ENCODE measurements at regions not wholly inside any gene's neighbourhood (a gene's known extent, or its start where the extent isn't known, plus 50 kb on each side); places are given as distances from the start of the nearest gene placed in this dataset.
A peak's percentile ranks its signal among the peaks of the same experiment; 100 is the strongest.

- no peak overlapping the region for H3K4me3 Mint-ChIP-seq (ENCODE audit: unreplicated experiment)
- no peaks in the 10 kb centered on the region for H3K4me1 Mint-ChIP-seq (ENCODE audit: low read depth, unreplicated experiment)
- H3K9me3 Mint-ChIP-seq (ENCODE audit: unreplicated experiment): peaks cover 3% of the 10 kb centered on the region
- no peak for DNase-seq
- no peak overlapping the region for H3K27ac Mint-ChIP-seq (ENCODE audit: unreplicated experiment)
- TF ChIP-seq CTCF (IDR thresholded peaks at IDR 0.05; ENCODE audit: partially characterized antibody, unreplicated experiment): no peak
- peaks cover 4% of the 10 kb centered on the region for H3K27me3 Mint-ChIP-seq (ENCODE audit: unreplicated experiment)
- H3K36me3 Mint-ChIP-seq (ENCODE audit: unreplicated experiment): no peaks in the 10 kb centered on the region
Measured at GRCh38 chr19:30216453-30216852, 155.7 kb upstream of the ZNF536 start.

- Mint-ChIP-seq H3K27me3 (ENCODE audit: unreplicated experiment) (peaks cover 6% of the 10 kb centered on the region), H3K9me3 (ENCODE audit: unreplicated experiment) (peaks cover 2% of the 10 kb centered on the region), H3K4me1 (ENCODE audit: low read depth, unreplicated experiment) (no peaks in the 10 kb centered on the region), H3K36me3 (ENCODE audit: unreplicated experiment) (no peaks in the 10 kb centered on the region), H3K4me3 (ENCODE audit: unreplicated experiment) (no peak overlapping the region), H3K27ac (ENCODE audit: unreplicated experiment) (no peak overlapping the region)
- TF ChIP-seq CTCF (IDR thresholded peaks at IDR 0.05; ENCODE audit: partially characterized antibody, unreplicated experiment): no peak
- DNase-seq: no peak
Measured at GRCh38 chr19:30217461-30217860, 154.7 kb upstream of the ZNF536 start.

GRCh38 chr19:30219702-30220101 lies 152.5 kb upstream of the ZNF536 start:
- Mint-ChIP-seq H3K4me3 (ENCODE audit: unreplicated experiment) (no peak overlapping the region), H3K4me1 (ENCODE audit: low read depth, unreplicated experiment) (peaks cover 7% of the 10 kb centered on the region), H3K27ac (ENCODE audit: unreplicated experiment) (no peak overlapping the region), H3K9me3 (ENCODE audit: unreplicated experiment) (peaks cover 7% of the 10 kb centered on the region), H3K36me3 (ENCODE audit: unreplicated experiment) (no peaks in the 10 kb centered on the region), H3K27me3 (ENCODE audit: unreplicated experiment) (peaks cover 20% of the 10 kb centered on the region)
- no peak for TF ChIP-seq CTCF (IDR thresholded peaks at IDR 0.05; ENCODE audit: partially characterized antibody, unreplicated experiment)
- no peak for DNase-seq

GRCh38 chr19:30221176-30221575 lies 151.0 kb upstream of the ZNF536 start:
- Mint-ChIP-seq H3K36me3 (ENCODE audit: unreplicated experiment) (no peaks in the 10 kb centered on the region), H3K27ac (ENCODE audit: unreplicated experiment) (no peak overlapping the region), H3K4me3 (ENCODE audit: unreplicated experiment) (no peak overlapping the region), H3K27me3 (ENCODE audit: unreplicated experiment) (peaks cover 26% of the 10 kb centered on the region), H3K9me3 (ENCODE audit: unreplicated experiment) (peaks cover 12% of the 10 kb centered on the region), H3K4me1 (ENCODE audit: low read depth, unreplicated experiment) (peaks cover 11% of the 10 kb centered on the region)
- no peak for DNase-seq
- no peak for TF ChIP-seq CTCF (IDR thresholded peaks at IDR 0.05; ENCODE audit: partially characterized antibody, unreplicated experiment)

GRCh38 chr19:30222428-30222873 lies 149.7 kb upstream of the ZNF536 start:
- Mint-ChIP-seq H3K27ac (ENCODE audit: unreplicated experiment) (no peak overlapping the region), H3K27me3 (ENCODE audit: unreplicated experiment) (peaks cover 34% of the 10 kb centered on the region), H3K36me3 (ENCODE audit: unreplicated experiment) (no peaks in the 10 kb centered on the region), H3K9me3 (ENCODE audit: unreplicated experiment) (peaks cover 15% of the 10 kb centered on the region), H3K4me1 (ENCODE audit: low read depth, unreplicated experiment) (peaks cover 18% of the 10 kb centered on the region), H3K4me3 (ENCODE audit: unreplicated experiment) (no peak overlapping the region)
- peak; percentile 76 for DNase-seq
- peak; percentile 93 for TF ChIP-seq CTCF (IDR thresholded peaks at IDR 0.05; ENCODE audit: partially characterized antibody, unreplicated experiment)
